Keratinocyte (primary cell): ENCODE measurements at regions not wholly inside any gene's neighbourhood (a gene's known extent, or its start where the extent isn't known, plus 50 kb on each side); places are given as distances from the start of the nearest gene placed in this dataset.

Experiments used
- DNase-seq: peaks from one replicate; pipeline ENCODE4 v3.0.0-alpha.2; 2011; ENCODE audit warnings: low read depth, missing footprints, low spot score
- FAIRE-seq: peaks from 2 replicates; lab custom pipeline; 2011; peaks lifted over from hg19 to GRCh38; lab: Jason Lieb, UNC
- H2AFZ ChIP-seq: 2 replicates; pipeline ENCODE4 v1.6.0; 2012; ENCODE audit warnings: low read length, control low read depth, inconsistent platforms; ENCODE audit not compliant: control insufficient read depth
- H3K27ac ChIP-seq: 2 replicates; pipeline ENCODE4 v1.5.1; 2011; ENCODE audit warnings: low read length; ENCODE audit not compliant: control insufficient read depth, insufficient read depth
- H3K27me3 ChIP-seq: 3 replicates; pipeline ENCODE4 v1.6.0; 2011; ENCODE audit warnings: low read length; ENCODE audit not compliant: control insufficient read depth, insufficient read depth; ENCODE audit errors: extremely low read depth
- H3K36me3 ChIP-seq, 2 experiments: 2 replicates in 1 of 2; 3 replicates in 1 of 2; pipeline ENCODE4 v1.5.1; 2011; ENCODE audit warnings: low read length in 2 of 2, mild to moderate bottlenecking in 1 of 2; ENCODE audit not compliant: control insufficient read depth in 2 of 2, insufficient read depth in 2 of 2; ENCODE audit errors: extremely low read depth in 1 of 2
- H3K4me1 ChIP-seq: 3 replicates; pipeline ENCODE4 v1.5.1; 2011; ENCODE audit warnings: low read length; ENCODE audit not compliant: control insufficient read depth, insufficient read depth; ENCODE audit errors: extremely low read depth
- H3K4me2 ChIP-seq: 3 replicates; pipeline ENCODE4 v1.6.0; 2011; ENCODE audit warnings: low read depth, low read length; ENCODE audit not compliant: control insufficient read depth, insufficient read depth; ENCODE audit errors: extremely low read depth
- H3K4me3 ChIP-seq, 3 experiments: fragments of 200-600 bp in 1 of 3; sonication (generic) in 1 of 3; 2 replicates in 2 of 3; 3 replicates in 1 of 3; pipeline ENCODE4 v1.5.1; 2011 to 2016; ENCODE audit warnings: low read length in 3 of 3, mild to moderate bottlenecking in 3 of 3, control low read depth in 2 of 3, inconsistent platforms in 1 of 3, low read depth in 1 of 3, mixed read lengths in 1 of 3, mixed run types in 1 of 3, moderate library complexity in 1 of 3; ENCODE audit not compliant: control insufficient read depth in 2 of 3, insufficient read depth in 2 of 3; ENCODE audit errors: extremely low read depth in 1 of 3
- H3K79me2 ChIP-seq: 2 replicates; pipeline ENCODE4 v1.6.0; 2012; ENCODE audit warnings: low read length; ENCODE audit not compliant: control insufficient read depth, insufficient read depth
- H3K9ac ChIP-seq: 3 replicates; pipeline ENCODE4 v1.6.0; 2011; ENCODE audit warnings: low read length; ENCODE audit not compliant: control insufficient read depth, insufficient read depth; ENCODE audit errors: extremely low read depth
- H3K9me1 ChIP-seq: 3 replicates; pipeline ENCODE4 v1.6.0; 2011; ENCODE audit warnings: low read length; ENCODE audit not compliant: control insufficient read depth, insufficient read depth; ENCODE audit errors: extremely low read depth
- H3K9me3 ChIP-seq: 2 replicates; pipeline ENCODE4 v1.5.1; 2012; ENCODE audit warnings: low read depth, low read length; ENCODE audit not compliant: control insufficient read depth
- H4K20me1 ChIP-seq: 3 replicates; pipeline ENCODE4 v1.6.0; 2011; ENCODE audit warnings: low read length; ENCODE audit not compliant: control insufficient read depth, insufficient read depth; ENCODE audit errors: extremely low read depth
- EZH2 ChIP-seq: IDR thresholded peaks from one replicate; pipeline ENCODE4 v1.6.1; 2012; ENCODE audit warnings: inconsistent platforms, mild to moderate bottlenecking, low read length, moderate library complexity
- dilution Hi-C: fragments of 300-500 bp; cut with MboI; formaldehyde crosslinking; loops from one replicate; pipeline ENCODE4 v1.7.0; 2020; ENCODE audit warnings: low sequenced_read_pairs; ENCODE audit not compliant: extremely low pct_ligation_motif_present
- TF ChIP-seq, protein P1 (sequence below), 3 experiments: IDR thresholded peaks in 1 of 3; conservative IDR thresholded peaks in 1 of 3; optimal IDR thresholded peaks in 1 of 3; 2 replicates in 2 of 3; 3 replicates in 1 of 3; pipeline versions ENCODE3 to v1.5.1; 2011; ENCODE audit warnings: low read length in 3 of 3, mild to moderate bottlenecking in 3 of 3, moderate library complexity in 2 of 3, control low read depth in 1 of 3, inconsistent platforms in 1 of 3; ENCODE audit not compliant: insufficient read depth in 2 of 3; ENCODE audit errors: extremely low read depth in 1 of 3

DNA sequence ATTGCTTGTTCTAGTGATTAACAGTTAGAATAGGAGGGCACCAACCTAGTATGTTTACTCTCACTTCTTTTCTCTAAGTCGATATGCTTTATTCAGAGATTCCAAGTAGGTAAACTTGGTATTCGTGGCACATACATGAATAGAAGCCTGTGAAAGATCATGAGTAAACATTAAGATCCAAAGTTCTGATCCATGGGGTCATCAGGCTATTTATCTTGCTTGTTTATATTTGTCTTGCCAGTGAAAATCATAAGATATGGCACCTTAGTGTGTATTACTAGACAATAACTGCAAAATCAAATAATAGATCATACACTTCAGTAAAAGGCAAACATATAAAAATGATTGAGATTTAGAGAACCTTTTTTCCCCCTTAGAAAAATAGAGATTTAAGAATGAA, 56.5 kb upstream of the LHFPL3 start:
- H3K4me2 ChIP-seq = no peak overlapping the region
- dilution Hi-C loops = no loop called here

DNA sequence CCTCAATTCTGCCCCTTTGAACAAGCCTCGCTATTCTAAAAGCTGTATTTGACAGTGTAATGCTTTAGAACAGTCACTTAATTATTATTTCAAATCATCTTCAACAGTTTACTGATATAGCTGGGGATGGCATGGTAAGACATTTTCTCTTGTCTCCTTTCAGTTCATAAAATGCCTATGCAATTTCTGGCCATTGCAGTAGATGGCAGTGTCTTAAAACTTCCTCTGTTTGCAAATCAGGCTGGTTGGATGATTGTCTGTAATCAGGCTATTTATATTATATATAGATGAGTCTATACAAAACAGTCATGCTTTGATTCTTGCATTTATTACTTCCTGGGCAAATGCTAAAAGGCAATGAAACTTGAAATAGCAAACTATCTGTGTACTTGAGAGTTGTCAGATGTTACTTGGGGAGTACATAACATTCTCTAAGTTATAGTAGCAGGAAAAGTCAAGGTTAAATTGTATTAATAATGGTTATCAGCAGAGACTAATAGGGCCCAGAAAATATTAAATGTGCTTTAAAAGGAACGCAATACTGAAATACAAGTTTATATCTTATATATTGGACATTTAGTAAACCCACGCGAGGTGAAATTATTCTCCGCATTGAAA, 55.5 kb upstream of the LHFPL3 start:
- Histone ChIP-seq H3K9ac (no peak overlapping the region), H3K79me2 (no peaks in the 10 kb centered on the region), H3K9me3 (no peaks in the 10 kb centered on the region), H3K4me2 (no peak overlapping the region), H3K4me3 (no peak overlapping the region), H3K36me3 (no peaks in the 10 kb centered on the region), H4K20me1 (no peaks in the 10 kb centered on the region), H3K27me3 (no peaks in the 10 kb centered on the region), H3K27ac (no peak overlapping the region), H3K4me1 (no peaks in the 10 kb centered on the region), H2AFZ (no peak overlapping the region), H3K9me1 (no peaks in the 10 kb centered on the region)
- no peak for DNase-seq
- no peak for TF ChIP-seq EZH2
- TF ChIP-seq, protein P1, sequence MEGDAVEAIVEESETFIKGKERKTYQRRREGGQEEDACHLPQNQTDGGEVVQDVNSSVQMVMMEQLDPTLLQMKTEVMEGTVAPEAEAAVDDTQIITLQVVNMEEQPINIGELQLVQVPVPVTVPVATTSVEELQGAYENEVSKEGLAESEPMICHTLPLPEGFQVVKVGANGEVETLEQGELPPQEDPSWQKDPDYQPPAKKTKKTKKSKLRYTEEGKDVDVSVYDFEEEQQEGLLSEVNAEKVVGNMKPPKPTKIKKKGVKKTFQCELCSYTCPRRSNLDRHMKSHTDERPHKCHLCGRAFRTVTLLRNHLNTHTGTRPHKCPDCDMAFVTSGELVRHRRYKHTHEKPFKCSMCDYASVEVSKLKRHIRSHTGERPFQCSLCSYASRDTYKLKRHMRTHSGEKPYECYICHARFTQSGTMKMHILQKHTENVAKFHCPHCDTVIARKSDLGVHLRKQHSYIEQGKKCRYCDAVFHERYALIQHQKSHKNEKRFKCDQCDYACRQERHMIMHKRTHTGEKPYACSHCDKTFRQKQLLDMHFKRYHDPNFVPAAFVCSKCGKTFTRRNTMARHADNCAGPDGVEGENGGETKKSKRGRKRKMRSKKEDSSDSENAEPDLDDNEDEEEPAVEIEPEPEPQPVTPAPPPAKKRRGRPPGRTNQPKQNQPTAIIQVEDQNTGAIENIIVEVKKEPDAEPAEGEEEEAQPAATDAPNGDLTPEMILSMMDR (optimal IDR thresholded peaks at IDR 0.05 in 1 of 3, IDR thresholded peaks at IDR 0.05 in 1 of 3, conservative IDR thresholded peaks at IDR 0.05 in 1 of 3; ENCODE audit: extremely low read depth in 1 of 3, insufficient read depth in 2 of 3, low read length in 3 of 3) = peak in 2 of 3 experiments; percentile 60 to 62
- dilution Hi-C loops = no loop called here
- no peak for FAIRE-seq

More for the DNA sequence above, 56.5 kb upstream of the LHFPL3 start:
- no peaks in the 10 kb centered on the region for H3K4me1 ChIP-seq
- no peaks in the 10 kb centered on the region for H4K20me1 ChIP-seq
- H3K27ac ChIP-seq = no peak overlapping the region
- no peaks in the 10 kb centered on the region for H3K27me3 ChIP-seq
- no peak for FAIRE-seq
- no peaks in the 10 kb centered on the region for H3K9me3 ChIP-seq
- no peak for DNase-seq
- no peaks in the 10 kb centered on the region for H3K9me1 ChIP-seq
- TF ChIP-seq, protein P1 (optimal IDR thresholded peaks at IDR 0.05 in 1 of 3, IDR thresholded peaks at IDR 0.05 in 1 of 3, conservative IDR thresholded peaks at IDR 0.05 in 1 of 3; ENCODE audit: extremely low read depth in 1 of 3, insufficient read depth in 2 of 3, low read length in 3 of 3) = no peak
- no peak for TF ChIP-seq EZH2
- no peak overlapping the region for H3K9ac ChIP-seq
- no peaks in the 10 kb centered on the region for H3K36me3 ChIP-seq
- no peak overlapping the region for H3K4me3 ChIP-seq
- H3K79me2 ChIP-seq = no peaks in the 10 kb centered on the region
- no peak overlapping the region for H2AFZ ChIP-seq
